IPS DF 6.9 (cell line): ENCODE measurements at regions not wholly inside any gene's neighbourhood (a gene's known extent, or its start where the extent isn't known, plus 50 kb on each side); places are given as distances from the start of the nearest gene placed in this dataset.

Source experiments
- DNase-seq: peaks from one replicate; pipeline ENCODE4 v3.0.0-alpha.2; 2013; ENCODE audit warnings: low read depth, low spot score
- H3K27ac ChIP-seq: one replicate; pipeline ENCODE4 v1.5.1; 2013; ENCODE audit warnings: low read length, control low read depth
- H3K27me3 ChIP-seq: 2 replicates; pipeline ENCODE4 v1.6.1; 2013; ENCODE audit warnings: mild to moderate bottlenecking, low read length; ENCODE audit not compliant: control insufficient read depth, insufficient read depth
- H3K36me3 ChIP-seq: 2 replicates; pipeline ENCODE4 v1.6.1; 2013; ENCODE audit warnings: low read length; ENCODE audit not compliant: control insufficient read depth, insufficient read depth
- H3K4me1 ChIP-seq: 2 replicates; pipeline ENCODE4 v1.6.1; 2013; ENCODE audit warnings: low read length; ENCODE audit not compliant: control insufficient read depth, insufficient read depth
- H3K4me3 ChIP-seq: 2 replicates; pipeline ENCODE4 v1.5.1; 2013; ENCODE audit warnings: mild to moderate bottlenecking, low read length
- H3K9me3 ChIP-seq: 2 replicates; pipeline ENCODE4 v1.6.1; 2013; ENCODE audit warnings: low read length, inconsistent platforms; ENCODE audit not compliant: control insufficient read depth, insufficient read depth
- WGBS: extraction: QIAGEN DNeasy Blood & Tissue Kit; methylation state at CpG from one replicate; pipeline ENCODE4 v1.1.7; 2013; ENCODE audit warnings: mixed read lengths, missing lambda C conversion rate; ENCODE audit not compliant: insufficient read length, insufficient coverage; 5-methylcytosine and 5-hydroxymethylcytosine counted together

- no CpG with 5 or more reads among the region's 2 CpGs for WGBS
- H3K9me3 ChIP-seq, result no peaks in the 10 kb centered on the region
These were observed 539.3 kb upstream of the ISX start for GRCh38 chr22:34526681-34527080.

GRCh38 chr22:34534101-34534500 is 531.9 kb upstream of the ISX start:
- no peaks in the 10 kb centered on the region for H3K4me1 ChIP-seq
- WGBS, result no CpG with 5 or more reads among the region's 4 CpGs
- no peak overlapping the region for H3K4me3 ChIP-seq
- H3K9me3 ChIP-seq, result no peaks in the 10 kb centered on the region
- H3K27me3 ChIP-seq, result no peaks in the 10 kb centered on the region
- no peak for DNase-seq
- H3K27ac ChIP-seq, result no peak overlapping the region
- H3K36me3 ChIP-seq, result no peaks in the 10 kb centered on the region

More at GRCh38 chr22:34526681-34527080, 539.3 kb upstream of the ISX start:
- H3K27ac ChIP-seq, result no peak overlapping the region
- no peaks in the 10 kb centered on the region for H3K27me3 ChIP-seq
- no peak overlapping the region for H3K4me3 ChIP-seq
- no peaks in the 10 kb centered on the region for H3K36me3 ChIP-seq
- no peaks in the 10 kb centered on the region for H3K4me1 ChIP-seq
- DNase-seq, result no peak

- no CpG with 5 or more reads among the region's 4 CpGs for WGBS
- Histone ChIP-seq H3K4me3 (no peak overlapping the region), H3K36me3 (no peaks in the 10 kb centered on the region), H3K9me3 (no peaks in the 10 kb centered on the region), H3K27ac (no peak overlapping the region), H3K27me3 (no peaks in the 10 kb centered on the region), H3K4me1 (no peaks in the 10 kb centered on the region)
- no peak for DNase-seq
These were observed 498.6 kb upstream of the ISX start for GRCh38 chr22:34567367-34567766.

- no peak overlapping the region for H3K4me3 ChIP-seq
- no peaks in the 10 kb centered on the region for H3K4me1 ChIP-seq
- H3K36me3 ChIP-seq, result no peaks in the 10 kb centered on the region
- H3K27me3 ChIP-seq, result no peaks in the 10 kb centered on the region
- H3K27ac ChIP-seq, result no peak overlapping the region
- WGBS, result no CpG with 5 or more reads among the region's 3 CpGs
- no peak for DNase-seq
- no peaks in the 10 kb centered on the region for H3K9me3 ChIP-seq
These were observed 495.6 kb upstream of the ISX start for GRCh38 chr22:34570408-34570807.

- no peak for DNase-seq
- no CpG with 5 or more reads among the region's 2 CpGs for WGBS
- no peaks in the 10 kb centered on the region for H3K4me1 ChIP-seq
These were observed 486.4 kb upstream of the ISX start for GRCh38 chr22:34579519-34579918.

GRCh38 chr22:34587357-34588356 is 478.3 kb upstream of the ISX start:
- no peaks in the 10 kb centered on the region for H3K9me3 ChIP-seq
- no peaks in the 10 kb centered on the region for H3K36me3 ChIP-seq
- no peaks in the 10 kb centered on the region for H3K4me1 ChIP-seq
- no peak overlapping the region for H3K4me3 ChIP-seq
- H3K27me3 ChIP-seq, result no peaks in the 10 kb centered on the region
- no peak overlapping the region for H3K27ac ChIP-seq
- no CpG with 5 or more reads among the region's 10 CpGs for WGBS
- no peak for DNase-seq

More at GRCh38 chr22:34579519-34579918, 486.4 kb upstream of the ISX start:
- no peaks in the 10 kb centered on the region for H3K9me3 ChIP-seq
- no peak overlapping the region for H3K4me3 ChIP-seq
- no peak overlapping the region for H3K27ac ChIP-seq
- no peaks in the 10 kb centered on the region for H3K36me3 ChIP-seq
- H3K27me3 ChIP-seq, result no peaks in the 10 kb centered on the region

GRCh38 chr22:34588871-34589545 is 476.9 kb upstream of the ISX start:
- no peaks in the 10 kb centered on the region for H3K36me3 ChIP-seq
- no peak for DNase-seq
- no peak overlapping the region for H3K4me3 ChIP-seq
- no peaks in the 10 kb centered on the region for H3K9me3 ChIP-seq
- H3K27ac ChIP-seq, result no peak overlapping the region
- H3K4me1 ChIP-seq, result no peaks in the 10 kb centered on the region
- no CpG with 5 or more reads among the region's 26 CpGs for WGBS
- no peaks in the 10 kb centered on the region for H3K27me3 ChIP-seq

DNA sequence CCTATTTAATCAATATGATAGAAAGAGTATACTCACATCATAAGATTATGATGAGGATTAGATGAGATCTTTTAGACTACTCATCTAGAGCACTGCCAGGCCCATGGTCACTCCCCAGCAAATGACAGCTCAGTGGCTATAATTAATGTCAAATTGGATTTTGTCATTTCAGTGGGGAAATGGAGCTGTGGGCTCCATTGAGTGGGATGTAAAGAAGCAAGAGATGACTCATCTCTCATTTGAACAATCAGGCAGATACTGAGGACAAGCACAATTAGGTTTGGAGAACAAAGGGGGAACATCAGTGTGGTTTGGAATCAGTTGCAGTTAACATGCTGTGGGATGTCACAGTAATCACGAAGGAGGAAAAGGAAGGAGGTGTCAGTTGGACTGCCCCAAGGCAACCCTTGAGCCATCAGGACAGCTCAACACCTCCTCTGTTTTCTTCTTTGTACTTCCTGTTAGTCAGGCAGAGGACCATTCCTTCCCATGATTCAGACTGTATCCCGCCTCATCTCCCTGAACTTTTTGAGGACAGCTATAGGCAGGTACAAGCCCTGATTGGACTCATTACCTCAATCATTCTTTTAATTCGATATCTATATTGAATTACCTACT is 473.7 kb upstream of the ISX start:
- no peak for DNase-seq
- Histone ChIP-seq H3K4me1 (no peaks in the 10 kb centered on the region), H3K9me3 (no peaks in the 10 kb centered on the region), H3K27ac (no peak overlapping the region), H3K27me3 (no peaks in the 10 kb centered on the region), H3K36me3 (no peaks in the 10 kb centered on the region), H3K4me3 (no peak overlapping the region)
- WGBS, result no CpG with 5 or more reads among the region's 3 CpGs

GRCh38 chr22:34599567-34599966 is 466.4 kb upstream of the ISX start:
- WGBS, result no CpG with 5 or more reads among the region's 1 CpG
- no peaks in the 10 kb centered on the region for H3K27me3 ChIP-seq

GRCh38 chr22:34604312-34604711 is 461.6 kb upstream of the ISX start:
- WGBS, result no CpG with 5 or more reads among the region's 3 CpGs

More at GRCh38 chr22:34599567-34599966, 466.4 kb upstream of the ISX start:
- DNase-seq, result no peak
- no peaks in the 10 kb centered on the region for H3K4me1 ChIP-seq
- no peak overlapping the region for H3K27ac ChIP-seq
- no peak overlapping the region for H3K4me3 ChIP-seq
- no peaks in the 10 kb centered on the region for H3K9me3 ChIP-seq
- no peaks in the 10 kb centered on the region for H3K36me3 ChIP-seq

More at GRCh38 chr22:34604312-34604711, 461.6 kb upstream of the ISX start:
- Histone ChIP-seq H3K4me3 (no peak overlapping the region), H3K4me1 (no peaks in the 10 kb centered on the region), H3K9me3 (no peaks in the 10 kb centered on the region), H3K36me3 (no peaks in the 10 kb centered on the region), H3K27ac (no peak overlapping the region), H3K27me3 (no peaks in the 10 kb centered on the region)
- DNase-seq, result no peak
